ENCODE measurements at regions not wholly inside any gene's neighbourhood (a gene's known extent, or its start where the extent isn't known, plus 50 kb on each side); places are given as distances from the start of the nearest gene placed in this dataset.

GRCh38 chr16:74183601-74184360, 112.8 kb upstream of the PSMD7 start:
- WGBS, 2 experiments = 87 to 92% methylated on average over 4 of the region's 4 CpGs
- Histone ChIP-seq H3K36me3 (ENCODE audit: control insufficient read depth, insufficient read depth, low read length) (no peaks in the 10 kb centered on the region), H3K27ac (ENCODE audit: insufficient read depth, low read depth, low read length, poor library complexity, severe bottlenecking) (no peak overlapping the region), H3K27me3 (ENCODE audit: control insufficient read depth, insufficient read depth, low read length, poor library complexity, severe bottlenecking) (no peaks in the 10 kb centered on the region), H3K9me3 (ENCODE audit: control insufficient read depth, low read length) (no peaks in the 10 kb centered on the region), H3K4me1 (ENCODE audit: control insufficient read depth, insufficient read depth, low read length) (no peaks in the 10 kb centered on the region), H3K4me3 (ENCODE audit: insufficient read depth, low read depth, low read length) (no peak overlapping the region)

- H3K9me3 ChIP-seq (ENCODE audit: control insufficient read depth, low read length) = no peaks in the 10 kb centered on the region
- no peak overlapping the region for H3K4me3 ChIP-seq (ENCODE audit: insufficient read depth, low read depth, low read length)
- WGBS, 2 experiments = 90 to 96% methylated on average over 8 of the region's 8 CpGs
- H3K27ac ChIP-seq (ENCODE audit: insufficient read depth, low read depth, low read length, poor library complexity, severe bottlenecking) = no peak overlapping the region
- no peaks in the 10 kb centered on the region for H3K4me1 ChIP-seq (ENCODE audit: control insufficient read depth, insufficient read depth, low read length)
- H3K36me3 ChIP-seq (ENCODE audit: control insufficient read depth, insufficient read depth, low read length) = no peaks in the 10 kb centered on the region
- no peaks in the 10 kb centered on the region for H3K27me3 ChIP-seq (ENCODE audit: control insufficient read depth, insufficient read depth, low read length, poor library complexity, severe bottlenecking)
Observed at GRCh38 chr16:74169687-74170376, 126.8 kb upstream of the PSMD7 start.

GRCh38 chr16:74169066-74169465, 127.5 kb upstream of the PSMD7 start:
- H3K4me1 ChIP-seq (ENCODE audit: control insufficient read depth, insufficient read depth, low read length) = no peaks in the 10 kb centered on the region
- WGBS, 2 experiments = 93% methylated on average over 2 of the region's 3 CpGs; no CpG with 5 or more reads in 1 of the 2 experiments
- no peaks in the 10 kb centered on the region for H3K36me3 ChIP-seq (ENCODE audit: control insufficient read depth, insufficient read depth, low read length)
- no peak overlapping the region for H3K27ac ChIP-seq (ENCODE audit: insufficient read depth, low read depth, low read length, poor library complexity, severe bottlenecking)
- no peak overlapping the region for H3K4me3 ChIP-seq (ENCODE audit: insufficient read depth, low read depth, low read length)
- H3K9me3 ChIP-seq (ENCODE audit: control insufficient read depth, low read length) = no peaks in the 10 kb centered on the region
- no peaks in the 10 kb centered on the region for H3K27me3 ChIP-seq (ENCODE audit: control insufficient read depth, insufficient read depth, low read length, poor library complexity, severe bottlenecking)

DNA sequence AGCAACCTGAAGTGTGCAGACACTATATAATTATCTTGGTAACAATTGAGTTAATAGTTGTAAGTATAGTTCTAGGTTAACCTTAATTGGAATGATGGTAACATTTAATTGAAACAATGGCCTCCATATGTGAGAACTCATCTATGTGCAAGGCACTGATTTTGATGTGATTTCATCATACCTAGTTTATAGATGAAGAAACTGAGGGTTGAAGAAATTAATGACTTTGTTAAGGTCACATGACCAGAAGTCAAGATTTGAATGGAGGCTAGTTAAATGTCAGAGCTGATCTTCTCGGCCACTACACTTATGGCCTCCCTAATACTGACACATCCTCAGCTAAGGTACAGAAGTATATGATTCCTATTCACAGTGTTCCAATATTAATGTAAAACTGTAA, 128.2 kb upstream of the PSMD7 start:
- WGBS, 2 experiments = 88 to 91% methylated on average over 1 of the region's 1 CpG

GRCh38 chr16:74166456-74166855, 130.2 kb upstream of the PSMD7 start:
- no peaks in the 10 kb centered on the region for H3K27me3 ChIP-seq (ENCODE audit: control insufficient read depth, insufficient read depth, low read length, poor library complexity, severe bottlenecking)
- no peak overlapping the region for H3K4me3 ChIP-seq (ENCODE audit: insufficient read depth, low read depth, low read length)
- H3K36me3 ChIP-seq (ENCODE audit: control insufficient read depth, insufficient read depth, low read length) = no peaks in the 10 kb centered on the region
- H3K9me3 ChIP-seq (ENCODE audit: control insufficient read depth, low read length) = no peaks in the 10 kb centered on the region
- no peak overlapping the region for H3K27ac ChIP-seq (ENCODE audit: insufficient read depth, low read depth, low read length, poor library complexity, severe bottlenecking)
- no peaks in the 10 kb centered on the region for H3K4me1 ChIP-seq (ENCODE audit: control insufficient read depth, insufficient read depth, low read length)
- 60 to 83% methylated on average over 2 of the region's 2 CpGs for WGBS, 2 experiments

More for the DNA sequence above, 128.2 kb upstream of the PSMD7 start:
- H3K36me3 ChIP-seq (ENCODE audit: control insufficient read depth, insufficient read depth, low read length) = no peaks in the 10 kb centered on the region
- H3K27ac ChIP-seq (ENCODE audit: insufficient read depth, low read depth, low read length, poor library complexity, severe bottlenecking) = no peak overlapping the region
- H3K4me3 ChIP-seq (ENCODE audit: insufficient read depth, low read depth, low read length) = no peak overlapping the region
- no peaks in the 10 kb centered on the region for H3K9me3 ChIP-seq (ENCODE audit: control insufficient read depth, low read length)
- H3K27me3 ChIP-seq (ENCODE audit: control insufficient read depth, insufficient read depth, low read length, poor library complexity, severe bottlenecking) = no peaks in the 10 kb centered on the region
- no peaks in the 10 kb centered on the region for H3K4me1 ChIP-seq (ENCODE audit: control insufficient read depth, insufficient read depth, low read length)

DNA sequence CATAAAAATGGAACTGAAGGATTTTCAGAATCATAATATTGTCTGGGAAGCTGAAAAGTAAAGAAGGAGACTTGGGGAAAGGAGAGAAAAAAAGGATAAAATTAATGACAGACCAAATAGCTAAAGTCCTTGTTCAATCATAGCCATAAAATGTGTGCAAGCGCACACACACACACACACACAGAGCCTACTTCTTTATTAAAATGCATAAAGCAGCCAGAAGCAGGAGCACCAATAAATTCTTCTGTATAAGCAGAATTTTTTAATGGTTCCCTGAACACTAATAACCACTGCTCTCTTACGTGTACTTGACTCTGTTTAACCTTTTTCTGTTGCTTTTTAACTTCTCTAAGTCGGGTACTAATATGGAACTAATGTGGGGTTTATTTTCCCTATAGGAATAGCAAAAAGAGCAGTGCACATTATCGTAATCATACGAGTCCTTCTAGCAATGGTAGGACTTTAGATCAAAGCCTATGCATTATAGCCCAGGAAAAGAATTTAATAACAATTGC, 131.0 kb upstream of the PSMD7 start:
- Histone ChIP-seq H3K27me3 (ENCODE audit: control insufficient read depth, insufficient read depth, low read length, poor library complexity, severe bottlenecking) (no peaks in the 10 kb centered on the region), H3K4me3 (ENCODE audit: insufficient read depth, low read depth, low read length) (no peak overlapping the region), H3K9me3 (ENCODE audit: control insufficient read depth, low read length) (no peaks in the 10 kb centered on the region), H3K27ac (ENCODE audit: insufficient read depth, low read depth, low read length, poor library complexity, severe bottlenecking) (no peak overlapping the region), H3K36me3 (ENCODE audit: control insufficient read depth, insufficient read depth, low read length) (no peaks in the 10 kb centered on the region), H3K4me1 (ENCODE audit: control insufficient read depth, insufficient read depth, low read length) (no peaks in the 10 kb centered on the region)
- WGBS, 2 experiments = 78 to 83% methylated on average over 3 to 5 of the region's 5 CpGs

DNA sequence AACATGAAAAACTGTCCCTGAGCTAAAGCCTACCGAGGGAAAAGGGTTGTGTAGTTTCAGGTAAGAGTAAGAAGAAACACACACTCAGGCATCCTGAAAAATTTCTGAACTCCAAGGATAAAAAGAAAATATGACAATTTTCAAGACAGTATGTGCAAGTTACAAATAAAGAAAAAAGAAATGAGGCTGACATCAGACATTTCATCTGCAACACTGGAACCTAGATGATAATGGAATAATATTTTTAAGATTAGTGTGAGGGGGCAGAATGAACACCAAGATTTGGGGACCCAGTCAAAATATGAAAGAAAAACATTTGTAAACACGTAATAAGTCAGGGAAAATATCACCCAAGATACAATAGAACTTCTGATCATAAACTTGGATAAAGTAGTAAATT, 135.9 kb upstream of the PSMD7 start:
- peaks cover 2% of the 10 kb centered on the region for H3K9me3 ChIP-seq (ENCODE audit: control insufficient read depth, low read length)
- 86 to 100% methylated on average over 1 to 2 of the region's 2 CpGs for WGBS, 2 experiments
- H3K27ac ChIP-seq (ENCODE audit: insufficient read depth, low read depth, low read length, poor library complexity, severe bottlenecking) = no peak overlapping the region

GRCh38 chr16:74153773-74154172, 142.8 kb upstream of the PSMD7 start:
- Histone ChIP-seq H3K9me3 (ENCODE audit: control insufficient read depth, low read length) (no peaks in the 10 kb centered on the region), H3K27ac (ENCODE audit: insufficient read depth, low read depth, low read length, poor library complexity, severe bottlenecking) (no peak overlapping the region), H3K27me3 (ENCODE audit: control insufficient read depth, insufficient read depth, low read length, poor library complexity, severe bottlenecking) (no peaks in the 10 kb centered on the region), H3K36me3 (ENCODE audit: control insufficient read depth, insufficient read depth, low read length) (no peaks in the 10 kb centered on the region), H3K4me1 (ENCODE audit: control insufficient read depth, insufficient read depth, low read length) (no peaks in the 10 kb centered on the region), H3K4me3 (ENCODE audit: insufficient read depth, low read depth, low read length) (no peak overlapping the region)
- 75 to 87% methylated on average over 1 of the region's 1 CpG for WGBS, 2 experiments

More for the DNA sequence above, 135.9 kb upstream of the PSMD7 start:
- no peaks in the 10 kb centered on the region for H3K4me1 ChIP-seq (ENCODE audit: control insufficient read depth, insufficient read depth, low read length)
- no peaks in the 10 kb centered on the region for H3K36me3 ChIP-seq (ENCODE audit: control insufficient read depth, insufficient read depth, low read length)
- H3K27me3 ChIP-seq (ENCODE audit: control insufficient read depth, insufficient read depth, low read length, poor library complexity, severe bottlenecking) = no peaks in the 10 kb centered on the region
- H3K4me3 ChIP-seq (ENCODE audit: insufficient read depth, low read depth, low read length) = no peak overlapping the region

GRCh38 chr16:74146643-74147042, 150.0 kb upstream of the PSMD7 start:
- H3K27me3 ChIP-seq (ENCODE audit: control insufficient read depth, insufficient read depth, low read length, poor library complexity, severe bottlenecking) = no peaks in the 10 kb centered on the region
- no peak overlapping the region for H3K4me3 ChIP-seq (ENCODE audit: insufficient read depth, low read depth, low read length)
- H3K36me3 ChIP-seq (ENCODE audit: control insufficient read depth, insufficient read depth, low read length) = no peaks in the 10 kb centered on the region
- 93 to 98% methylated on average over 1 to 2 of the region's 2 CpGs for WGBS, 2 experiments
- no peaks in the 10 kb centered on the region for H3K4me1 ChIP-seq (ENCODE audit: control insufficient read depth, insufficient read depth, low read length)
- H3K27ac ChIP-seq (ENCODE audit: insufficient read depth, low read depth, low read length, poor library complexity, severe bottlenecking) = no peak overlapping the region
- no peaks in the 10 kb centered on the region for H3K9me3 ChIP-seq (ENCODE audit: control insufficient read depth, low read length)

GRCh38 chr16:74143171-74143570, 153.4 kb upstream of the PSMD7 start:
- Histone ChIP-seq H3K27ac (ENCODE audit: insufficient read depth, low read depth, low read length, poor library complexity, severe bottlenecking) (no peak overlapping the region), H3K27me3 (ENCODE audit: control insufficient read depth, insufficient read depth, low read length, poor library complexity, severe bottlenecking) (no peaks in the 10 kb centered on the region), H3K4me1 (ENCODE audit: control insufficient read depth, insufficient read depth, low read length) (no peaks in the 10 kb centered on the region), H3K4me3 (ENCODE audit: insufficient read depth, low read depth, low read length) (no peak overlapping the region), H3K36me3 (ENCODE audit: control insufficient read depth, insufficient read depth, low read length) (no peaks in the 10 kb centered on the region), H3K9me3 (ENCODE audit: control insufficient read depth, low read length) (no peaks in the 10 kb centered on the region)
- WGBS, 2 experiments = 93 to 97% methylated on average over 3 of the region's 3 CpGs

Data from ectodermal cell (in vitro differentiated cells).